T-helper 17 cell (primary cell): ENCODE measurements at regions not wholly inside any gene's neighbourhood (a gene's known extent, or its start where the extent isn't known, plus 50 kb on each side); places are given as distances from the start of the nearest gene placed in this dataset.

Experiments used
- ATAC-seq: fragments of 150-1000 bp; cut with Tn5 transposase; 2 replicates; pipeline ENCODE4 v1.10.0; 2021; ENCODE audit warnings: mild to moderate bottlenecking, moderate library complexity
- DNase-seq, 3 donors: peaks; one replicate each; pipeline versions ENCODE4 v3.0.0 to v3.0.0-alpha.2; 2020 to 2021
- H3K9me3 ChIP-seq: one replicate; pipeline ENCODE4 v1.7.0; 2013; ENCODE audit warnings: low read length, mild to moderate bottlenecking; ENCODE audit not compliant: control insufficient read depth, poor library complexity, severe bottlenecking
- H3K27ac Mint-ChIP-seq: one replicate; pipeline ENCODE4 v1.8.0; 2022; ENCODE audit warnings: mild to moderate bottlenecking, moderate library complexity, mixed read lengths
- H3K27me3 Mint-ChIP-seq: one replicate; pipeline ENCODE4 v1.8.0; 2022; ENCODE audit warnings: mixed read lengths
- H3K36me3 Mint-ChIP-seq: one replicate; pipeline ENCODE4 v1.8.0; 2022; ENCODE audit warnings: low read depth, mixed read lengths
- H3K4me1 Mint-ChIP-seq: one replicate; pipeline ENCODE4 v1.8.0; 2022; ENCODE audit warnings: mild to moderate bottlenecking, mixed read lengths
- H3K4me3 Mint-ChIP-seq: one replicate; pipeline ENCODE4 v1.8.0; 2022; ENCODE audit warnings: mild to moderate bottlenecking, moderate library complexity, mixed read lengths

DNA sequence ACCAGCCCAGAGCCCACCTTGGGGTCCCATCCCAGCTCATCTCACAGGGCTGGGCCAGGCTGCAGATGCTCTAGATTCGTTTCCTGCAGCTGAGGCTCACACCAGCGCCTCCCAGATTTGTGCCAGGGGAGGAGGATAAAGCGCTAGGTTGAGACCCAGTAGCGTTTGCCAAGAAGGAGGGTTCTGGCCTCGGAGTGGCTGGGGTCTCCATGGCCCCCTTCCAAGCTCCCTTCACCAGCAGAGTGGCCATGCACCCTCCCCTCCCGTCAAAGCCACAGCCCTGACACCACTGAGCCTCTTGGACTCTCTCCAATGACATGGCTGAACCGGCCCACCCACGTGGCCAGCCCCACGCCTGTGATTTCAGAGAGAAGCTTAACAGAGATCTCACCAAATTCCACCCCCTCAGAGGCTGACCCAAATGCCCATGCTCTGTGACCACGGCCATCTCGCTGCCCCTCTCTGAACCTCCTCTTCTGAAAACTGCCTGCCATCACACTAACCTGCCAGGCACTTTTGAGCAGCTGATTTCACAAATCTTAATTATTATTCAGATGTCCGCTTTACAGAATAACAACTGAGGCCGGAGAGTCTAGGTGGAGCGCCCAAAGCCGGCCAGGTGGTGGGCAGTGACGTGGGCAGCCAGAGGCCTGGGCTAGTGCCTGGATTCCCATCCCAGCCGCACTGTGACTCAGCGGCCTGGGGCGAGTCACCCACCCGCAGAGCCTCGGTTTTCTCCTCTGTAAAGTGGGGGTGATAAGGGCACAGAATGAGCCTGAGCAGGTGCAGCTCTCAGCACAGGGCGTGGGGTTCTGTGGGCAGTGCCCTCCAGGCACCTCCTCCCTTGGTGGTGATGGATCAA lies 155.7 kb downstream of the C9orf50 start:
- Mint-ChIP-seq H3K4me1 (peaks cover 24% of the 10 kb centered on the region), H3K27ac (no peak overlapping the region), H3K4me3 (no peak overlapping the region), H3K27me3 (no peaks in the 10 kb centered on the region), H3K36me3 (no peaks in the 10 kb centered on the region)
- no peaks in the 10 kb centered on the region for H3K9me3 ChIP-seq
- DNase-seq: no peak
- ATAC-seq: no peak

GRCh38 chr9:129463994-129464393 lies 156.9 kb downstream of the C9orf50 start:
- DNase-seq: no peak
- no peaks in the 10 kb centered on the region for H3K36me3 Mint-ChIP-seq
- no peaks in the 10 kb centered on the region for H3K27me3 Mint-ChIP-seq
- H3K9me3 ChIP-seq: no peaks in the 10 kb centered on the region
- H3K4me1 Mint-ChIP-seq: peaks cover 22% of the 10 kb centered on the region
- peak overlapping the region; percentile 69 for H3K27ac Mint-ChIP-seq
- ATAC-seq: no peak
- no peak overlapping the region for H3K4me3 Mint-ChIP-seq

DNA sequence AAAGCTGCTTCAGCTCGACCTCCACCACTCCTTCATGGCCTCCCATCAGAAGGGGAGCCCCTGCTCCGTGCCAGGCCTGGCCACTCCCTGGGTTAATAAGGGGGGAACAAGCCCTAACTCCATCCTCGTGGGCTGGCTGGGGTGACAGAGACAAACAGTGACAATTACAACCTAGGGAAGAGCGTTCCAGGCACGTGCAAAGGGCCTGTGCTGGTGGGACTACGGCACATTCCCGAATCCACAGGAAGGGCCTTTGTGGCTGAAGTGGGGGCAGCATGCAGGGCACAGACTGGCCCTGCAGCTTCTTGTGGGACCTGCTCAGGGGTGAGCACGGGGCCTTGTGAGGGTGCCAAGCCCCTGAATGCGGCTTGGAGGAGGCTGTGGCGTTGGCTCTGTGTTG lies 157.4 kb downstream of the C9orf50 start:
- no peak overlapping the region for H3K4me3 Mint-ChIP-seq
- no peaks in the 10 kb centered on the region for H3K9me3 ChIP-seq
- H3K27ac Mint-ChIP-seq: peak overlapping the region; percentile 69
- DNase-seq (no peak), ATAC-seq (no peak)
- no peaks in the 10 kb centered on the region for H3K36me3 Mint-ChIP-seq
- H3K4me1 Mint-ChIP-seq: peaks cover 24% of the 10 kb centered on the region
- no peaks in the 10 kb centered on the region for H3K27me3 Mint-ChIP-seq

DNA sequence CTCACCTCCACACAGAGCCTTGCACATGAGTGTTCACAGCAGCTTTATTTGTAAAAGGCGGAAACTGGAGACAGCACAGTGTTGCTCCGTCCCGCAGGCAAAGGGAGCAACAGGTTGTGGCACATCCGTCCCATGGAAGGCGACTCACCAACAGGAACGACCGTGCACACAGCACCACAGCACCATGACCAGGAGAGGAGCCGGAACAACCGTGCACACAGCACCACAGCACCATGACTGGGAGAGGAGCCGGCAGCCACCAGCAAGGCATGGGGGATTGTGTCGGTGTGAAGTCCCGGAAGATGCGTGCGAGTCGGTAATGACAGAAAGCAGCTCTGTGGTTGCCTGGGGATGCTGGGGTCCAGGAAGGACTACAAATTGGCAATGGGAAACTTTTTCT lies 158.5 kb downstream of the C9orf50 start:
- Mint-ChIP-seq H3K4me1 (peaks cover 22% of the 10 kb centered on the region), H3K27me3 (no peaks in the 10 kb centered on the region), H3K4me3 (no peak overlapping the region), H3K27ac (peak overlapping the region; percentile 69), H3K36me3 (no peaks in the 10 kb centered on the region)
- no peak for DNase-seq
- no peaks in the 10 kb centered on the region for H3K9me3 ChIP-seq
- ATAC-seq: no peak

GRCh38 chr9:129460323-129461261 lies 160.3 kb downstream of the C9orf50 start:
- H3K9me3 ChIP-seq: no peaks in the 10 kb centered on the region
- DNase-seq (peak; percentile 72 to 83 (median 75)), ATAC-seq (peak; percentile 84)
- H3K4me1 Mint-ChIP-seq: peaks cover 25% of the 10 kb centered on the region
- H3K4me3 Mint-ChIP-seq: peak overlapping the region; percentile 87
- no peaks in the 10 kb centered on the region for H3K36me3 Mint-ChIP-seq
- peak overlapping the region; percentile 94 for H3K27ac Mint-ChIP-seq
- H3K27me3 Mint-ChIP-seq: no peaks in the 10 kb centered on the region

- DNase-seq: peak in 1 of 3 donors; percentile 21
- ATAC-seq: peak; percentile 11
- H3K9me3 ChIP-seq: no peaks in the 10 kb centered on the region
- Mint-ChIP-seq H3K27me3 (no peaks in the 10 kb centered on the region), H3K4me1 (peaks cover 20% of the 10 kb centered on the region), H3K4me3 (peak overlapping the region; percentile 87), H3K36me3 (no peaks in the 10 kb centered on the region), H3K27ac (peak overlapping the region; percentile 94)
Observed at GRCh38 chr9:129459547-129460322, 161.2 kb downstream of the C9orf50 start.

DNA sequence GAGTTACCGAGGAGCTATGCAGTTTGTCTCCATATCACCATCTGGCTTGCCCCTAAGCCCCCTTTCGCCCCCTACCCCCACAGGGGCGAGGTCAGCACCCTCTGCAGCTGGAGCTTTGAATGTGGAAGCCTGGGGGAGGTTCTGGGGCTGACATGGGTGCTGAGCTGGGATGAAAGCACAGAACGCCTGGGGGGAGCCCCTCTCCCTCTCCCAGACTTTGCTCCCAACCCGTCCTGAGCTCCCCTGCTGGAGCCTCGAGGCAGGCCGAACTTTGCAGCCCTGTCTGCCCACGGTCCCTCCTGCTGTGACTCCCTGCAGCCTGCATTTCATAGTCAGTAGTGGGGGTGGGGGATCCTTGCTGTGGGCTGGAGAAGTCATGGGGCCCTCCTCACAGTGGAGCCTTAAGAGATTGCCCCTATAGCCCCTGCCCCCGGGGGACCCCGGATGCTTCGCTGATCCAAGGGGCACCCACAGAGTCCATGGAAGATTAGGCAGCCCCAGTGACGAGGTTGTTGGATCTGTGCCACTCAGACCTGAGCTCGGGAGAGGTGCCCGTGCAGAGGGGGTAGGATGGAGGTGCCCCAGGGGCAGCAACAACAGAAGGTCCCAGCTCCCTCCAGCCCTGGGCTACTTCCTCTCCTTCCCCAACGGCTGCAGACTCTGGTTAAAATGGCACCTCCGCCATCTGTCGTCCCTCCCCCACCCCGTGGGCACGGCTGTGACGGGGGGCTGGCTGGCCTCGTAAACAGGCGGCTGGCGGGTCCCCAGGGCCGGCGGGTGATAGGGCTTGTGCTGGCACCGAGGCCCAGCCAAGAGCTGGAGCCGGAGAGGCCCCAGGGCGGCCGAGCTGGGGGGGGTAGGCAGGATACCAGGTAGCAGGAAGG lies 162.0 kb downstream of the C9orf50 start:
- H3K4me3 Mint-ChIP-seq: peak overlapping the region; percentile 60
- no peaks in the 10 kb centered on the region for H3K9me3 ChIP-seq
- no peaks in the 10 kb centered on the region for H3K27me3 Mint-ChIP-seq
- H3K36me3 Mint-ChIP-seq: no peaks in the 10 kb centered on the region
- DNase-seq (peak in 2 of 3 donors; percentile 19 to 30), ATAC-seq (no peak)
- peak overlapping the region; percentile 94 for H3K27ac Mint-ChIP-seq
- H3K4me1 Mint-ChIP-seq: peaks cover 22% of the 10 kb centered on the region

DNA sequence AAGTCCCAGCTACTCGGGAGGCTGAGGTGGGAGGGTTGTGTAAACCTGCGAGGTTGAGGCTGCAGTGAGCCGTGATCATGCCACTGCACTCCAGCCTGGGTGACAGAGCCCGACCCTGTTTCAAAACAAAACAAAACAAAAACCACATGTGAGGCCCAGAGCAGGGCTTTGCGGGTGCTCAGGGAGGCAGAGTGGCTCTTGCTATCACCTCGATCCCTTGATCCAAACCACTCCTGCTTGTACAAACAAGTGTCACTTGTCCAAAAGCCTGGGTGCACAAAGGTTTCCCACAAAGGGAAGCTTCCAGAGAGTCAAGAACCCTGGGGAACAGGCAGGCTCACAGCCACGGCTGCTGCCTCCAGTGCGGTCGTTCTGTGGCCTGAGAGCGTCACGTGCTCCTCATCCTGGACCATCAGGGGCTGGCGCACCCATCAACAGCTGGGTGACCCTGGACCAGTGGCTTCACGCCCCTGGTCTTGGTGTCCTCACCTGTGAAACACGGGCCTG lies 162.7 kb downstream of the C9orf50 start:
- H3K27ac Mint-ChIP-seq: peak overlapping the region; percentile 94
- DNase-seq (peak in 2 of 3 donors; percentile 48 to 53), ATAC-seq (peak; percentile 78)
- H3K4me3 Mint-ChIP-seq: peak overlapping the region; percentile 60
- H3K9me3 ChIP-seq: no peaks in the 10 kb centered on the region
- no peaks in the 10 kb centered on the region for H3K36me3 Mint-ChIP-seq
- H3K27me3 Mint-ChIP-seq: no peaks in the 10 kb centered on the region
- H3K4me1 Mint-ChIP-seq: peaks cover 22% of the 10 kb centered on the region

- H3K27me3 Mint-ChIP-seq: no peaks in the 10 kb centered on the region
- H3K9me3 ChIP-seq: no peaks in the 10 kb centered on the region
- ATAC-seq: no peak
- H3K27ac Mint-ChIP-seq: peak overlapping the region; percentile 94
- peaks cover 27% of the 10 kb centered on the region for H3K4me1 Mint-ChIP-seq
- peak overlapping the region; percentile 60 for H3K4me3 Mint-ChIP-seq
- no peaks in the 10 kb centered on the region for H3K36me3 Mint-ChIP-seq
- no peak for DNase-seq
Observed at GRCh38 chr9:129457325-129457779, 163.5 kb downstream of the C9orf50 start.

- H3K9me3 ChIP-seq: no peaks in the 10 kb centered on the region
- H3K4me1 Mint-ChIP-seq: peaks cover 29% of the 10 kb centered on the region
- no peaks in the 10 kb centered on the region for H3K27me3 Mint-ChIP-seq
- no peaks in the 10 kb centered on the region for H3K36me3 Mint-ChIP-seq
- no peak overlapping the region for H3K4me3 Mint-ChIP-seq
- H3K27ac Mint-ChIP-seq: peak overlapping the region; percentile 94
- ATAC-seq (no peak), DNase-seq (no peak)
Observed at GRCh38 chr9:129456549-129457324, 164.2 kb downstream of the C9orf50 start.

- Mint-ChIP-seq H3K27ac (peak overlapping the region; percentile 89), H3K36me3 (no peaks in the 10 kb centered on the region), H3K27me3 (no peaks in the 10 kb centered on the region), H3K4me3 (no peak overlapping the region), H3K4me1 (peaks cover 27% of the 10 kb centered on the region)
- H3K9me3 ChIP-seq: no peaks in the 10 kb centered on the region
- no peak for ATAC-seq
- DNase-seq: no peak
Observed at GRCh38 chr9:129455151-129455995, 165.5 kb downstream of the C9orf50 start.
